Peyer's patch (tissue), 4 donors: ENCODE measurements at regions not wholly inside any gene's neighbourhood (a gene's known extent, or its start where the extent isn't known, plus 50 kb on each side); places are given as distances from the start of the nearest gene placed in this dataset.

ENCODE experiments used
- DNase-seq, 3 donors: peaks; one replicate each; pipeline ENCODE4 v3.0.0-alpha.2; 2017 to 2019
- H3K27ac ChIP-seq, 4 donors: fragments of 200-600 bp; sonication (generic); one replicate each; pipeline ENCODE4 v1.5.1; 2016 to 2019
- H3K27me3 ChIP-seq, 2 donors: fragments of 200-600 bp; sonication (generic); one replicate each; pipeline ENCODE4 v1.5.1; 2019
- H3K36me3 ChIP-seq, 3 donors: fragments of 200-600 bp; sonication (generic); one replicate each; pipeline ENCODE4 v1.5.1; 2016 to 2019
- H3K4me1 ChIP-seq, 4 donors: fragments of 200-600 bp; sonication (generic); one replicate each; pipeline ENCODE4 v1.5.1; 2016 to 2019
- H3K4me3 ChIP-seq, 4 donors: fragments of 200-600 bp; sonication (generic); 1 replicate in 3 of 4; 2 replicates in 1 of 4; pipeline ENCODE4 v1.5.1; 2016 to 2019; ENCODE audit warnings: mild to moderate bottlenecking in 1 of 4
- H3K9me3 ChIP-seq, 4 donors: fragments of 200-600 bp; sonication (generic); one replicate each; pipeline ENCODE4 v1.5.1; 2016 to 2019; ENCODE audit warnings: mild to moderate bottlenecking in 1 of 4
- POLR2A ChIP-seq, 2 donors: fragments of 450-650 bp; IDR thresholded peaks; one replicate each; pipeline ENCODE4 v1.5.1; 2017; ENCODE audit warnings: antibody characterized with exemption in 2 of 2, mild to moderate bottlenecking in 2 of 2, moderate library complexity in 2 of 2
- TF ChIP-seq, protein P1 (sequence below), 6 experiments: fragments of 450-650 bp in 4 of 6; fragments of 200-600 bp in 2 of 6; sonication (generic) in 1 of 6; IDR thresholded peaks; one replicate each; pipeline ENCODE4 v1.5.1; 2017 to 2019; ENCODE audit warnings: antibody characterized with exemption in 6 of 6, mild to moderate bottlenecking in 3 of 6, moderate library complexity in 1 of 6

DNA sequence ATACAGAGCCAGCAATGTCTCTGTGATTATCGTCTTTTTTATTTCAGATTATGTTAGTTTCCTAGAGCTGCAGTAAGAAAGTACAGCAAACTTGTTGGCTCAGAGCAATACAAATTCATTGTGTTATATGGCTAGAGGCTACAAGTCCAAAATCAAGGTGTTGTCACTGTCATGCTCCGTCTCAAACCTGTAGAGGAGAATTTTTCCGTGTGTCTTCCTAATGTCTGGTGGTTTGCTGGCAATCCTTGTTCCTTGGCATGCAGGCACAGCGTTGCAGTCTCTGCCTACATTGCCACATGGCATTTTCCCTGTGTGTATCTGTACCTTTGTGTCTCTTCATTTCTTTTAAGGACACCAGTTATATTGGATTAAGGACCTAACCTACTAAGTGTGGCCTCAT is 244.4 kb downstream of the LRRIQ3 start:
- Histone ChIP-seq H3K9me3 (no peaks in the 10 kb centered on the region), H3K27ac (no peak overlapping the region), H3K36me3 (no peaks in the 10 kb centered on the region), H3K27me3 (no peaks in the 10 kb centered on the region), H3K4me1 (no peaks in the 10 kb centered on the region), H3K4me3 (no peak overlapping the region)
- DNase-seq = no peak
- TF ChIP-seq, protein P1, sequence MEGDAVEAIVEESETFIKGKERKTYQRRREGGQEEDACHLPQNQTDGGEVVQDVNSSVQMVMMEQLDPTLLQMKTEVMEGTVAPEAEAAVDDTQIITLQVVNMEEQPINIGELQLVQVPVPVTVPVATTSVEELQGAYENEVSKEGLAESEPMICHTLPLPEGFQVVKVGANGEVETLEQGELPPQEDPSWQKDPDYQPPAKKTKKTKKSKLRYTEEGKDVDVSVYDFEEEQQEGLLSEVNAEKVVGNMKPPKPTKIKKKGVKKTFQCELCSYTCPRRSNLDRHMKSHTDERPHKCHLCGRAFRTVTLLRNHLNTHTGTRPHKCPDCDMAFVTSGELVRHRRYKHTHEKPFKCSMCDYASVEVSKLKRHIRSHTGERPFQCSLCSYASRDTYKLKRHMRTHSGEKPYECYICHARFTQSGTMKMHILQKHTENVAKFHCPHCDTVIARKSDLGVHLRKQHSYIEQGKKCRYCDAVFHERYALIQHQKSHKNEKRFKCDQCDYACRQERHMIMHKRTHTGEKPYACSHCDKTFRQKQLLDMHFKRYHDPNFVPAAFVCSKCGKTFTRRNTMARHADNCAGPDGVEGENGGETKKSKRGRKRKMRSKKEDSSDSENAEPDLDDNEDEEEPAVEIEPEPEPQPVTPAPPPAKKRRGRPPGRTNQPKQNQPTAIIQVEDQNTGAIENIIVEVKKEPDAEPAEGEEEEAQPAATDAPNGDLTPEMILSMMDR (IDR thresholded peaks at IDR 0.05) = no peak
- no peak for TF ChIP-seq POLR2A (IDR thresholded peaks at IDR 0.05)

DNA sequence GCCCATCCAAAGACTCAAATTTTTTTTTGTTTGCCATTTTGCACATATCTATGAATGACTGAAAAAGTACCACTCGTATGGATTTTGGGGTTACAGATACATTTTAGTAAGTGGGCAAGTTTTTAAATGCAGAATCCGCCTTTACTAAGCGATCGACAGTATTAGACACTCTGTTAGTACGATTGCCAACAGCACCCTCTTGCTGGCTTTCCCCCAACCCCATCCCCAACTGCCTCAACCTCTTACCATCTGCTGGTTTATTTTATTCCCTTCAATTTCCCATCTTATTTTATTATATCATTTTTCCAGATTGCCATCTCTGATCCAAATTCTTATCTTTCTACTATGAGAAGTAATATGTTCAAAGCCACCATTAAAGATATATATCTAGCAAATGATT is 244.8 kb downstream of the LRRIQ3 start:
- Histone ChIP-seq H3K9me3 (no peaks in the 10 kb centered on the region), H3K36me3 (no peaks in the 10 kb centered on the region), H3K4me3 (no peak overlapping the region), H3K4me1 (no peaks in the 10 kb centered on the region), H3K27me3 (no peaks in the 10 kb centered on the region), H3K27ac (no peak overlapping the region)
- DNase-seq = no peak
- TF ChIP-seq, protein P1 (IDR thresholded peaks at IDR 0.05) = no peak
- TF ChIP-seq POLR2A (IDR thresholded peaks at IDR 0.05) = no peak

DNA sequence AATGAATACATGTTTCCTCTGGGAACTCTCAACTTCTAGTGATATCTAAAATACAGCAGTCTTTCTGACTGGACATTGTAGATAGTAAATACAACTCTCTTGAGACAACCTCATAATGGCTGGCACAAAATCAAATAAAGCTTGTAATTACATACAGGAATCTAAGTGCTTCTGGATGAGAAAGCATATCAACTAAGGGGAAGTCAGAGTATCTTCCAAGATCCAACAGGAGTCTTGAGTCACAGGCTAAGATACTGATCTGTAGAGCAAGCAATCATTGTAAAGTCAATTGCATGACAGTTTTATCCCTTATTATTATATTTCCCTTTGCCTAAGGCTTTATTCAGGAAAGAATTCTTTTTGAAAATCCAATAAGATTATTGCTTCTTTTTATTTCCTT is 249.9 kb downstream of the LRRIQ3 start:
- no peak for DNase-seq
- H3K36me3 ChIP-seq = no peaks in the 10 kb centered on the region
- TF ChIP-seq POLR2A (IDR thresholded peaks at IDR 0.05) = no peak
- TF ChIP-seq, protein P1 (IDR thresholded peaks at IDR 0.05) = no peak
- H3K4me1 ChIP-seq = no peaks in the 10 kb centered on the region
- no peaks in the 10 kb centered on the region for H3K9me3 ChIP-seq
- H3K27me3 ChIP-seq = no peaks in the 10 kb centered on the region
- H3K27ac ChIP-seq = no peak overlapping the region
- H3K4me3 ChIP-seq = no peak overlapping the region

DNA sequence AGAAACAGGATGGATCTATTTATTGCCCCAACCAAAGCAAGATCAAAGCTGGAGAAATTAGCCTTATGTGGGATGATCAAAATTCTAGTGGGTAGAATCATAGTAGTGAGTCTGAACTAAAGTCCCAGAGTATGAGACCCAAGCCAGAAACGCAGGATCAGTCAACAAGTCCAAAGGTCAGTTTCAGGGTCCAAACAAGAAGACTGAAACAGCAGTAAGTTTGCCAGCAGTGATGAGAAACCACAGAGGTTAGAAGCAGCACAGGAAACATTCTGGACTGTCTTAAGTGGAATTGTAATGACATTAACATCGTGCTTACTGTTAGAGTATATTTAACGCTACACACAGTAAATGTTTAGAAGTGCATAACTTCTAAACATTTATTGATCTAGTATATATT is 251.0 kb downstream of the LRRIQ3 start:
- Histone ChIP-seq H3K27ac (no peak overlapping the region), H3K9me3 (no peaks in the 10 kb centered on the region), H3K36me3 (no peaks in the 10 kb centered on the region), H3K27me3 (no peaks in the 10 kb centered on the region), H3K4me3 (no peak overlapping the region), H3K4me1 (no peaks in the 10 kb centered on the region)
- no peak for TF ChIP-seq POLR2A (IDR thresholded peaks at IDR 0.05)
- TF ChIP-seq, protein P1 (IDR thresholded peaks at IDR 0.05) = no peak
- DNase-seq = no peak

DNA sequence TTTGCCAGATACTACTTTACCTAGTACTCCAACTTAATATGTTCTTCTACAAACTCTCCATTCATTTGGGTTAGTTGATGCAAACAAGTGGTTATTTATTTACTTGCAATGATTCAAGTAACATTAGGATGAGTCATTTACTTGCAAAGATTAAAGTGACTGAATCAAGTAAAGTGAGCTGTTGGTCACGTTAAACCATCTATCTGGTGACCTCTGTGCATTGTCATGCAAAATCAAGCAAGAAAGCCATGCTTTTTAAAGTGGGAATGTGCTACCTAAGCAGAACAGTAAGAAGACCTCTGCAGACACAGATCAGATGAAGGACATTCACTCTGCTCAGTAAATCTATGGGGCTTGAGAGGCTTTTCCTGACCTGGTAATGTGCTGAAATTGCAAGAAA is 254.7 kb downstream of the LRRIQ3 start:
- no peaks in the 10 kb centered on the region for H3K27me3 ChIP-seq
- DNase-seq = no peak
- no peak overlapping the region for H3K27ac ChIP-seq
- no peaks in the 10 kb centered on the region for H3K36me3 ChIP-seq
- no peaks in the 10 kb centered on the region for H3K9me3 ChIP-seq
- no peaks in the 10 kb centered on the region for H3K4me1 ChIP-seq
- H3K4me3 ChIP-seq = no peak overlapping the region
- no peak for TF ChIP-seq POLR2A (IDR thresholded peaks at IDR 0.05)
- TF ChIP-seq, protein P1 (IDR thresholded peaks at IDR 0.05) = no peak

DNA sequence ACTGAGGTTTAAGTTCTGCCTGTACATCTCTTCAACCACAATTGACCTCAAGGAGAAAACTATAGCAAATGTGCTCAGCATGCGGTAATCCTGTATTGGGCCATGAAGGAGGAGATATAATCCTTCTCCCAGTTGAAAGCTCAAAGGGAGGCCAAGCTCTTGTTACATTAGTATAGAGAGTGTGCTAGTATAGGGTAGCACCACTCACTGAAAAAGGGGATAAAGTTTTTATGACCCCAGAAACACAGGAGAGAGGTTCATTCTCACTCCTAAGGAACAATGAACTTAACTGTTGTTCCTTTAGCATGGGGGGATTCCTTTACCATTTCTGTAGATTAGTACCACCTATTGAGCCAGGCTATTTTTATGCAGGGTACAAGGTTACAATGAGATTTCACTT is 267.7 kb downstream of the LRRIQ3 start:
- Histone ChIP-seq H3K36me3 (no peaks in the 10 kb centered on the region), H3K27me3 (no peaks in the 10 kb centered on the region), H3K9me3 (no peaks in the 10 kb centered on the region), H3K4me1 (no peaks in the 10 kb centered on the region), H3K27ac (no peak overlapping the region), H3K4me3 (no peak overlapping the region)
- DNase-seq = no peak
- TF ChIP-seq, protein P1 (IDR thresholded peaks at IDR 0.05) = no peak
